GM21447 (cell line): ENCODE measurements at regions not wholly inside any gene's neighbourhood (a gene's known extent, or its start where the extent isn't known, plus 50 kb on each side); places are given as distances from the start of the nearest gene placed in this dataset.
A peak's percentile ranks its signal among the peaks of the same experiment; 100 is the strongest.
"Not testable (repeated sequence)": the region's sequence is repeated elsewhere in the genome, so short reads cannot be mapped to it uniquely, and the experiment has no call there.

Source experiments
- ATAC-seq: cut with Tn5 transposase; IDR thresholded peaks from one replicate; pipeline ENCODE4 v1.9.1; 2021; ENCODE audit not compliant: unreplicated experiment

DNA sequence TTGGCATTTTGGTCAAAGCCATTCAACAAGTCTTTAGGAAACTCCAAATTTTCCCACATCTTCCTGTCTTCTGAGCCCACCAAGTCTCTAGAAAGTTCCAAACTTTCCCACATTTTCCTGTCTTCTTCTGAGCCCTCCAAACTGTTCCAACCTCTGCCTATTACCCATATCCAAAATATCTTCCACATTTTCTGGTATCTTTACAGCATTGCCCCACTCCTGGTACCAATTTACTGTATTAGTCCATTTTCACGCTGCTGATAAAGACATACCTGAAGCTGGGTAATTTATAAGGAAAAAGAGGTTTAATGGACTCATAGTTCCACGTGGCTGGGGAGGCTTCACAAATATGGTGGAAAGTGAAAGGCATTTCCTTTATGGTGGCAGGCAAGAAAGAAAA, 56.1 kb upstream of the GABRA3 start:
- ATAC-seq: not testable (repeated sequence)

DNA sequence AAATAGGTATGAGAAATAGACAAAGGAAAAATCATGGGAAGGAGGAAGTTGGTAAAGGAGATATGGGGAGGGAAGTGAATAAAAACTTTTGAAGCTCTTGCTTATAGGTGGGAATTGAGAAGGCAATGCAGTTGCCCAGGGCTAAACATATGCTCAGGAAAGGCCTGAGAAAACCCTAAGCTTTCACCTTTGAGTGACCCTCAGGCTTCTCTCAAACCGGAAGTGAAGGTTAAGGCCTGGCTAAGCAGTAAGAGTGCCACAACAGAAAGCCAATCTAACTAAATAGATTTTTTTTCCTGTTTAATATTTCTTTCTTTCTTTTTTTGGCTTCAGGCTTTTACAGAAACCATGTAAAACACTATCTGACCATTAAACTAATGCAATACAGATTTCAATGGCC, 69.5 kb upstream of the GABRA3 start:
- peak; percentile 67 for ATAC-seq

DNA sequence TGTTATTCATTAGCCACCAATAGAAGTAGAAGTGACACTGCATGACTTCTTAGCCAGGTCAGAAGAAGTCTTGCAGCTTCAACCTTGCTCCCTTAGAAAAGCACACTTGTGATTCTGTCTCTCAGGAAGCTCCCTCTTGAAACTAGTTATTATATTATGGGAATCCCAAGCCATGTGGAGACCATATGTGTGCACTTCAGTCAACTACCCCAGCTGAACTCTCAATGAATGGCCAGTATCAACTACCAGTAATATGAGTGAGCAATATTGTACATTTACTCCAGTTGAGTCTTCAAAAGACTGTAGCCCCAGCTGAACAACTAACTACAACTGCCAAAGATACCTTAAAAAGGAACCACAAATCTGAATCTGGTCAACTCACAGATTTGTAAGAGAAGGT, 77.1 kb upstream of the GABRA3 start:
- no peak for ATAC-seq

DNA sequence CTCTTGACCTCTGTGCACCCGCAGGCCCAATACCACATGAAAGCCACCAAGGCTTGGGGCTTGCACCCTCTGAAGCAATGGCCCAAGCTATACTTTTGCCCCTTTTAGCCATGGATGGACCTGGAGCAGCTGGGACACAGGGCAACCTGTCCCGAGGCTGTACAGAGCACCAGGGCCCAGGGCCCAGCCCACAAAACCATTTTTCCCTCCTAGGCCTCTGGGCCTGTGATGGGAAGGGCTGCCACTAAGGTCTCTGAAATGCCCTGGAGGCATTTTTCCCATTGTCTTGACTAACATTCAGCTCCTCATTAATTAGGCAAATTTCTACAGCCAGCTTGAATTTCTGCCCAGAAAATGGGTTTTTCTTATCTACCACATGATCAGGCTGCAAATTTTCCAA, 79.9 kb upstream of the GABRA3 start:
- no peak for ATAC-seq

DNA sequence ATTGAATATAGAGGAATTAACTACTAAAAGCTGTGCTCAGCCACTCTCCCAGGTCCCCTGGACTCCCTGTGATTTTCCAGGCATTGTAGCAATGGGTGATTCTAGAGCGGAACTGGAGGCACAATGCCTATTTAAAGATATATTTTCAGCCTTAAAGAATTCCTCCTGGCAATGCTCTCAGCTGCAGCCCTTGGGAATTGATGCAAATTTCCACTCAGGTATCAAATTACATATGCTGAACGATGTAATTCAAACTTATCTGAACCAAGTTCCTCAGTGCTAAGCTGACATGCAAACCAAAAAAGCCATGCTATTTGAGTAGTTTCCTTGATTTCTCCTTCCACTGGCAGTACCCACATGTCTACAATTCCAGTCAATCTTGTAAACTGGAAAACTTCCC, 86.3 kb upstream of the GABRA3 start:
- ATAC-seq: no peak

DNA sequence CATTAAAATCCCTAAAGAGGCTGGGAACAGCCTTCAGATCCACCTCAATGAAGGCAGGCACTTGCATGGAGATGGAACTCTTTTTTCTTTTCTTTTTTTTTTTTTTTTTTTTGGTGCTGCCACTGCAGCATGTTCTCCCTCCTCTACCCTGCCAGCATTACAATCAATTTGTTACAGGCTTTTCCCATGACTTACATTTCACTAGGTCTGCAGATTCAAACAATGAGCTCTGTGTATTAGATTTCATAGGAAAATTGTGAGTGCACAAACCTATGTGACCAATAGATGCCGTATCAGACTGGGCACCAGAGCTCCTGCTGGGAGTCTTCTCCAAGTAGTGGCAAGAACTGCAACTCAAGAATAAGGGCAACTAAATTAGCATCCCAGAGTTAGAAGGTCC, 63.8 kb upstream of the GABRQ start:
- ATAC-seq: no peak

DNA sequence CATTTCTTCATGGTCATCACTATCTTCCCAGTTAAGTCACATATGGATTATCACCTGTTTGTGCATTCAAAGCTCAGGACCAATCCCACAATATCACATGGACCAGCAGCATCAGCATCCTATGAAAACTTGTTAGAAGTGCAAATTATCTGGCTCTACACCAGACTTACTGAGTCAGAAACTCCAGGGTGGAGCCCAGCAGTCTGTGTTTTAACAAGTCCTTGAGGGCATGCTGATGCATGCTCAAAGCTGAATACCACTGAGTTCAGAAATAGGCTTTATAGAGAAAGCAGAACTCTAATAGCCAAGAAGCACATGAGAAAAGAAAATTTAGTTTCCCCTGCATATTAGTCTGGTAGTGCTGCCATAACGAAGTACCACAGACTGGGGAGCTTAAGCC, 62.4 kb upstream of the GABRQ start:
- ATAC-seq: no peak

DNA sequence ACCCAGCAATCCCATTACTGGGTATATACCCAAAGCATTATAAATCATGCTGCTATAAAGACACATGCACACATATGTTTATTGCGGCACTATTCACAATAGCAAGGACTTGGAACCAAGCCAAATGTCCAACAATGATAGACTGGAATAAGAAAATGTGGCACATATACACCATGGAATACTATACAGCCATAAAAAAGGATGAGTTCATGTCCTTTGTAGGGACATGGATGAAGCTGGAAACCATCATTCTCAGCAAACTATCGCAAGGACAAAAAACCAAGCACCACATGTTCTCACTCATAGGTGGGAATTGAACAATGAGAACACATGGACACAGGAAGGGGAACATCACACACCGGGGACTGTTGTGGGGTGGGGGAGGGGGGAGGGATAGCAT, 50.2 kb upstream of the GABRQ start:
- not testable (repeated sequence) for ATAC-seq
